KG1 (cell line): ENCODE measurements at regions not wholly inside any gene's neighbourhood (a gene's known extent, or its start where the extent isn't known, plus 50 kb on each side); places are given as distances from the start of the nearest gene placed in this dataset.

ENCODE experiments used
- DNase-seq: peaks from one replicate; lab custom pipeline; 2025; lab: John Stamatoyannopoulos, UW

GRCh38 chr16:82358606-82359221 lies 188.7 kb upstream of the MPHOSPH6 start:
- no peak for DNase-seq

GRCh38 chr16:82358161-82358560 lies 188.1 kb upstream of the MPHOSPH6 start:
- no peak for DNase-seq

GRCh38 chr16:82357237-82357636 lies 187.2 kb upstream of the MPHOSPH6 start:
- no peak for DNase-seq

- no peak for DNase-seq
These were observed 180.5 kb upstream of the MPHOSPH6 start for GRCh38 chr16:82350560-82350959.

GRCh38 chr16:82345318-82345717 lies 175.3 kb upstream of the MPHOSPH6 start:
- DNase-seq: no peak

GRCh38 chr16:82344157-82344556 lies 174.1 kb upstream of the MPHOSPH6 start:
- no peak for DNase-seq

- no peak for DNase-seq
These were observed 171.2 kb upstream of the MPHOSPH6 start for GRCh38 chr16:82341146-82341669.

- DNase-seq: no peak
These were observed 170.5 kb upstream of the MPHOSPH6 start for GRCh38 chr16:82340531-82340930.

GRCh38 chr16:82337355-82337754 lies 167.3 kb upstream of the MPHOSPH6 start:
- no peak for DNase-seq

GRCh38 chr16:82331974-82332750 lies 162.1 kb upstream of the MPHOSPH6 start:
- DNase-seq: no peak

GRCh38 chr16:82331397-82331796 lies 161.4 kb upstream of the MPHOSPH6 start:
- DNase-seq: no peak

GRCh38 chr16:82329504-82330192 lies 159.6 kb upstream of the MPHOSPH6 start:
- DNase-seq: no peak

- DNase-seq: no peak
These were observed 159.0 kb upstream of the MPHOSPH6 start for GRCh38 chr16:82328881-82329469.

- DNase-seq: no peak
These were observed 153.1 kb upstream of the MPHOSPH6 start for GRCh38 chr16:82323171-82323570.

- DNase-seq: no peak
These were observed 152.2 kb upstream of the MPHOSPH6 start for GRCh38 chr16:82322177-82322576.

GRCh38 chr16:82319038-82319437 lies 149.0 kb upstream of the MPHOSPH6 start:
- no peak for DNase-seq

GRCh38 chr16:82317411-82318167 lies 147.6 kb upstream of the MPHOSPH6 start:
- DNase-seq: no peak

GRCh38 chr16:82313754-82314153 lies 143.7 kb upstream of the MPHOSPH6 start:
- no peak for DNase-seq

- DNase-seq: no peak
These were observed 141.5 kb upstream of the MPHOSPH6 start for GRCh38 chr16:82311528-82311927.

- no peak for DNase-seq
These were observed 132.2 kb upstream of the MPHOSPH6 start for GRCh38 chr16:82302042-82302727.

- DNase-seq: no peak
These were observed 131.2 kb upstream of the MPHOSPH6 start for GRCh38 chr16:82301146-82301755.
